ACC112 (cell line): ENCODE measurements at regions not wholly inside any gene's neighbourhood (a gene's known extent, or its start where the extent isn't known, plus 50 kb on each side); places are given as distances from the start of the nearest gene placed in this dataset.
"Not testable (repeated sequence)": the region's sequence is repeated elsewhere in the genome, so short reads cannot be mapped to it uniquely, and the experiment has no call there.

Experiments used
- H2AFZ ChIP-seq: fragments of 200-600 bp; sonication (generic); one replicate; pipeline ENCODE4 v1.6.0; 2017; ENCODE audit warnings: antibody characterized with exemption, low read length; ENCODE audit not compliant: unreplicated experiment
- H3K27ac ChIP-seq: fragments of 200-600 bp; sonication (generic); 2 replicates; pipeline ENCODE4 v1.5.1; 2014; ENCODE audit warnings: low read depth, mild to moderate bottlenecking, antibody characterized with exemption, low read length, moderate library complexity
- H3K27me3 ChIP-seq: fragments of 200-600 bp; sonication (generic); 2 replicates; pipeline ENCODE4 v1.6.1; 2014; ENCODE audit warnings: mild to moderate bottlenecking, antibody characterized with exemption, low read length, moderate library complexity, mixed read lengths; ENCODE audit not compliant: insufficient read depth
- H3K36me3 ChIP-seq: fragments of 200-600 bp; sonication (generic); 2 replicates; pipeline ENCODE4 v1.6.1; 2016; ENCODE audit warnings: mild to moderate bottlenecking, antibody characterized with exemption, low read length, moderate library complexity, mixed read lengths; ENCODE audit not compliant: insufficient read depth
- H3K4me1 ChIP-seq: fragments of 200-600 bp; sonication (generic); one replicate; pipeline ENCODE4 v1.6.1; 2016; ENCODE audit warnings: low read length, mixed read lengths; ENCODE audit not compliant: insufficient read depth, unreplicated experiment, control insufficient read depth
- H3K4me3 ChIP-seq: fragments of 200-600 bp; sonication (generic); 2 replicates; pipeline ENCODE4 v1.5.1; 2014; ENCODE audit warnings: mild to moderate bottlenecking, low read depth, low read length
- H3K79me2 ChIP-seq: fragments of 200-600 bp; sonication (generic); one replicate; pipeline ENCODE4 v1.6.0; 2016; ENCODE audit warnings: low read length; ENCODE audit not compliant: control insufficient read depth, unreplicated experiment, insufficient read depth

GRCh38 chr7:65749518-65749917, 123.4 kb upstream of the VKORC1L1 start:
- no peak overlapping the region for H2AFZ ChIP-seq
- peak overlapping the region; percentile 98; the same call in 1 of the 2 replicates for H3K4me3 ChIP-seq
- peaks cover 34% of the 10 kb centered on the region for H3K79me2 ChIP-seq
- peaks cover 20% of the 10 kb centered on the region for H3K4me1 ChIP-seq
- no peak overlapping the region for H3K27ac ChIP-seq
- peaks cover 4% of the 10 kb centered on the region; the same call in 1 of the 2 replicates for H3K36me3 ChIP-seq
- H3K27me3 ChIP-seq = no peaks in the 10 kb centered on the region

GRCh38 chr7:65750511-65751344, 122.1 kb upstream of the VKORC1L1 start:
- peak overlapping the region; percentile 97 for H2AFZ ChIP-seq
- peaks cover 17% of the 10 kb centered on the region for H3K4me1 ChIP-seq
- H3K27ac ChIP-seq = 0 out of 2 replicates have a peak overlapping the region, but pooled peaks have one; percentile 11
- H3K36me3 ChIP-seq = peaks cover 4% of the 10 kb centered on the region; the same call in 1 of the 2 replicates
- H3K4me3 ChIP-seq = peak overlapping the region; percentile 98
- H3K79me2 ChIP-seq = peaks cover 34% of the 10 kb centered on the region
- no peaks in the 10 kb centered on the region for H3K27me3 ChIP-seq

- not testable (repeated sequence) for H3K4me3 ChIP-seq, H3K36me3 ChIP-seq
- H3K79me2 ChIP-seq = peaks cover 34% of the 10 kb centered on the region
Observed at GRCh38 chr7:65754070-65754469, 118.8 kb upstream of the VKORC1L1 start.

GRCh38 chr7:65758991-65759390, 113.9 kb upstream of the VKORC1L1 start:
- H2AFZ ChIP-seq, H3K4me1 ChIP-seq, H3K27me3 ChIP-seq, H3K79me2 ChIP-seq, H3K4me3 ChIP-seq, H3K36me3 ChIP-seq, H3K27ac ChIP-seq: not testable (repeated sequence)

More at GRCh38 chr7:65754070-65754469, 118.8 kb upstream of the VKORC1L1 start:
- not testable (repeated sequence) for H3K27ac ChIP-seq, H3K27me3 ChIP-seq, H2AFZ ChIP-seq
- peaks cover 11% of the 10 kb centered on the region for H3K4me1 ChIP-seq

- not testable (repeated sequence) for H3K36me3 ChIP-seq, H2AFZ ChIP-seq
- peak overlapping the region; percentile 49 for H3K27ac ChIP-seq
Observed at GRCh38 chr7:65762712-65763111, 110.2 kb upstream of the VKORC1L1 start.

GRCh38 chr7:65763114-65763513, 109.8 kb upstream of the VKORC1L1 start:
- H3K79me2 ChIP-seq, H3K36me3 ChIP-seq, H3K4me1 ChIP-seq, H3K27me3 ChIP-seq, H3K4me3 ChIP-seq, H2AFZ ChIP-seq: not testable (repeated sequence)
- peak overlapping the region; percentile 49 for H3K27ac ChIP-seq

More at GRCh38 chr7:65762712-65763111, 110.2 kb upstream of the VKORC1L1 start:
- H3K27me3 ChIP-seq, H3K4me1 ChIP-seq, H3K79me2 ChIP-seq, H3K4me3 ChIP-seq: not testable (repeated sequence)

GRCh38 chr7:65770473-65771225, 102.2 kb upstream of the VKORC1L1 start:
- Histone ChIP-seq H2AFZ (peak overlapping the region; percentile 85), H3K4me3 (peak overlapping the region; percentile 100), H3K27ac (peak overlapping the region; percentile 52)
- not testable (repeated sequence) for H3K27me3 ChIP-seq, H3K4me1 ChIP-seq, H3K79me2 ChIP-seq, H3K36me3 ChIP-seq

GRCh38 chr7:65771226-65771569, 101.7 kb upstream of the VKORC1L1 start:
- H3K36me3 ChIP-seq, H3K27me3 ChIP-seq, H3K79me2 ChIP-seq, H3K4me1 ChIP-seq: not testable (repeated sequence)
- Histone ChIP-seq H3K27ac (peak overlapping the region; percentile 52), H3K4me3 (peak overlapping the region; percentile 100), H2AFZ (peak overlapping the region; percentile 83)

- not testable (repeated sequence) for H3K27ac ChIP-seq, H3K79me2 ChIP-seq, H3K36me3 ChIP-seq, H3K27me3 ChIP-seq, H2AFZ ChIP-seq, H3K4me3 ChIP-seq, H3K4me1 ChIP-seq
Observed at GRCh38 chr7:65776677-65777076, 96.2 kb upstream of the VKORC1L1 start.

GRCh38 chr7:65789943-65790342, 82.9 kb upstream of the VKORC1L1 start:
- H2AFZ ChIP-seq, H3K27me3 ChIP-seq, H3K4me1 ChIP-seq, H3K27ac ChIP-seq, H3K79me2 ChIP-seq, H3K36me3 ChIP-seq, H3K4me3 ChIP-seq: not testable (repeated sequence)

GRCh38 chr7:65791788-65792187, 81.1 kb upstream of the VKORC1L1 start:
- not testable (repeated sequence) for H3K27ac ChIP-seq, H3K36me3 ChIP-seq, H3K4me3 ChIP-seq, H3K4me1 ChIP-seq, H3K79me2 ChIP-seq, H3K27me3 ChIP-seq, H2AFZ ChIP-seq
